Erythroblast (primary cell): ENCODE measurements at regions not wholly inside any gene's neighbourhood (a gene's known extent, or its start where the extent isn't known, plus 50 kb on each side); places are given as distances from the start of the nearest gene placed in this dataset.

Experiments
- GATA1 ChIP-seq: IDR thresholded peaks from 2 replicates; pipeline ENCODE4 v1.6.1; 2011; ENCODE audit warnings: low read depth, mild to moderate bottlenecking, control low read depth, low read length, moderate library complexity
- POLR2A ChIP-seq: IDR thresholded peaks from 2 replicates; pipeline ENCODE4 v1.6.1; 2011; ENCODE audit warnings: mild to moderate bottlenecking, low read length

GRCh38 chr2:18490901-18491300, 69.6 kb downstream of the RDH14 start:
- TF ChIP-seq POLR2A, result no peak
- TF ChIP-seq GATA1, result no peak
